ENCODE measurements at regions not wholly inside any gene's neighbourhood (a gene's known extent, or its start where the extent isn't known, plus 50 kb on each side); places are given as distances from the start of the nearest gene placed in this dataset.

DNA sequence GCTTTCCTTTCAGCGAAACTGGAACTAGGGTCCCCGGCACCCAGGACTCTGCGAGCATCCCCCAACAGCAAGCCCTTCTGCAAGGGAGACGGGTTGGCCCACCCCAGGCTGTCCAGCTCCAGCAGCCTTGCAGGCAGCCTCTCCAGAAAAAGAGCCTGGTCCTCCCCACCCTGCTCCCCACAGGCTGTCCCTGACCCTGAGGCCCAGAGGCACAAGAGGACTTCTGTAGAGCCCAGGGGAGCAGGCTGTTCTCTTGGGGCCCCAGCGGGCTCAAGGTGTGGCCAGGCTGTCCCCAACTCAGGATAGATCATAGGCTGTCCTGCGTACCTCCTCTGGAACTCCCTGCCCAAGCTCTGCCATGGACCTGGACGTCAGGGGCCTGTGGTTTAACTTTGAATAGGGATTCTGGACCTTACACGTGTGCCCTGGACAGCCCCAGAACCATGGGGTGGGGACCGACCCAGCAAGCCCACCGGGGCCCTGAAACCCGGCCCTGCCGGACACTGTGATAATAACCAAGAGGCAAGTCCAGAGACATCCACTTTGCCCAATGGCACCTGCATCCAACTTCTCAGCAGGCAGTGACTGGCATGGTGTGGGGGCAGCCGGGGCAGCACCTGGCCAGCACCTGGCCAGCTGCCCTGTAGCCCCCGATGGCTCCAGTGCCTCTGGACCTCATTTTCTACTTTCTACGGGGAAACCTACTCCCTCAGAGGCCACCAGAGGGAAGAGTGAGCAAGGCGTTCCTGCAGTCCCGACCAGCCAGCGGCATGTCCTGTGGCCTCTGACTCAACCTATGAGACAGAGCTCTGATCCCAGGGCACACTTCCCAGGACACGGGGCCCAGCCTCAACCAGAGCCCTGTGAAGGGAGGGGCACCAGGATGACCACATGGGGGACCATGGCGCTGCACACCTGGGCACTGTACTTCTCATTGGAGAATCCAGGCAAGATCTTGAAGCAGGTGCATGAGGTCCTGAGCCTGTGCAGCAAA is 50.9 kb upstream of the TPM4 start:
- Histone ChIP-seq H3K23ac (ENCODE audit: low read length) (no peak overlapping the region), H3K4me2 (ENCODE audit: low read length) (no peak overlapping the region), H2AK5ac (ENCODE audit: low read length) (no peak overlapping the region), H3K27ac (ENCODE audit: low read depth, low read length) (no peak overlapping the region), H3K14ac (ENCODE audit: low read length) (no peak overlapping the region), H4K12ac (ENCODE audit: low read depth, low read length) (no peak overlapping the region), H3K9me3 (ENCODE audit: insufficient read depth, low read depth, low read length) (peaks cover 45% of the 10 kb centered on the region), H4K91ac (ENCODE audit: low read depth, low read length) (no peak overlapping the region), H2BK120ac (ENCODE audit: insufficient read depth, low read length, poor library complexity) (no peak overlapping the region), H3K18ac (ENCODE audit: low read length) (no peak overlapping the region), H2BK12ac (ENCODE audit: low read length) (no peak overlapping the region), H2BK5ac (ENCODE audit: low read depth, low read length, poor library complexity) (no peak overlapping the region), H2AFZ (ENCODE audit: insufficient read depth, low read length, poor library complexity) (no peak overlapping the region), H3K4me1 (ENCODE audit: control insufficient read depth in 1 of 2, insufficient read depth in 2 of 2, low read length in 2 of 2) (no peaks in the 10 kb centered on the region), H3K4ac (ENCODE audit: low read depth, low read length) (no peak overlapping the region), H3K36me3 (ENCODE audit: control insufficient read depth in 1 of 2, insufficient read depth in 2 of 2, low read length in 2 of 2) (no peaks in the 10 kb centered on the region), H3K4me3 (ENCODE audit: low read depth, low read length) (no peak overlapping the region), H3K9ac (ENCODE audit: low read length) (no peak overlapping the region), H3K79me1 (ENCODE audit: low read length) (no peaks in the 10 kb centered on the region), H3K27me3 (ENCODE audit: insufficient read depth, low read length) (no peaks in the 10 kb centered on the region), H3K79me2 (ENCODE audit: control insufficient read depth, insufficient read depth, low read length, poor library complexity) (no peaks in the 10 kb centered on the region), H4K8ac (ENCODE audit: low read depth, low read length) (no peak overlapping the region)
- WGBS (ENCODE audit: extremely low coverage, insufficient coverage, insufficient read length): no CpG with 5 or more reads among the region's 20 CpGs
- DNase-seq: peak; percentile 42 to 76

DNA sequence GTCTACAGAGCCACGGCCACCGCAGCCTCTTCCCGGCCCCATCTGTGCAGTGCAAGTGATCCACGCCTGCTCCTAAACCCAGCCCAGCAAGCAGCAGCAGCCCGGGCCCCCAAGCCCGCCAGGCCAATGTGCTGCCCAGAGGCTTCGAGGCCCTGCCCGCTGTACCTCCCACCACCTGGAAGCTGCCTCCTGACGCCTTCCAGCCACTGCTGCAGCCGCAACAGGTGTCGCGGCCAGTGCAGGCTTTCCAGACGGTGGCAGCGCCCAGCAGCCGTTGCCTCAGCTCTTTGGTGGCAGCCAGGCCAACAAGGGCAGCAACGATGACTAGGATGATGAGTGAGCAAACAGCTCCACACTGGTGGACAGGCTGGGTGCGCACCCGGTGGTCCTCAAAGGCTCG is 50.2 kb upstream of the TPM4 start:
- Histone ChIP-seq H3K4ac (ENCODE audit: low read depth, low read length) (no peak overlapping the region), H2BK120ac (ENCODE audit: insufficient read depth, low read length, poor library complexity) (no peak overlapping the region), H2AK5ac (ENCODE audit: low read length) (no peak overlapping the region), H3K18ac (ENCODE audit: low read length) (no peak overlapping the region), H2AFZ (ENCODE audit: insufficient read depth, low read length, poor library complexity) (no peak overlapping the region), H4K12ac (ENCODE audit: low read depth, low read length) (no peak overlapping the region), H3K36me3 (ENCODE audit: control insufficient read depth in 1 of 2, insufficient read depth in 2 of 2, low read length in 2 of 2) (no peaks in the 10 kb centered on the region), H3K79me2 (ENCODE audit: control insufficient read depth, insufficient read depth, low read length, poor library complexity) (no peaks in the 10 kb centered on the region), H3K27me3 (ENCODE audit: insufficient read depth, low read length) (no peaks in the 10 kb centered on the region), H3K4me2 (ENCODE audit: low read length) (no peak overlapping the region), H3K4me3 (ENCODE audit: low read depth, low read length) (no peak overlapping the region), H4K91ac (ENCODE audit: low read depth, low read length) (no peak overlapping the region), H2BK12ac (ENCODE audit: low read length) (no peak overlapping the region), H3K14ac (ENCODE audit: low read length) (no peak overlapping the region), H3K27ac (ENCODE audit: low read depth, low read length) (no peak overlapping the region), H3K23ac (ENCODE audit: low read length) (no peak overlapping the region), H3K4me1 (ENCODE audit: control insufficient read depth in 1 of 2, insufficient read depth in 2 of 2, low read length in 2 of 2) (no peaks in the 10 kb centered on the region), H3K79me1 (ENCODE audit: low read length) (no peaks in the 10 kb centered on the region), H3K9ac (ENCODE audit: low read length) (no peak overlapping the region), H4K8ac (ENCODE audit: low read depth, low read length) (no peak overlapping the region), H2BK5ac (ENCODE audit: low read depth, low read length, poor library complexity) (no peak overlapping the region), H3K9me3 (ENCODE audit: insufficient read depth, low read depth, low read length) (peaks cover 43% of the 10 kb centered on the region)
- WGBS (ENCODE audit: extremely low coverage, insufficient coverage, insufficient read length): no CpG with 5 or more reads among the region's 19 CpGs
- DNase-seq: no peak
